Activated CD4-positive, alpha-beta memory T cell treated with anti-CD3 and anti-CD28 coated beads for 36 hours (primary cell): ENCODE measurements at regions not wholly inside any gene's neighbourhood (a gene's known extent, or its start where the extent isn't known, plus 50 kb on each side); places are given as distances from the start of the nearest gene placed in this dataset.

Source experiments
- CTCF ChIA-PET: fragments of 350-600 bp; sonication (Branson Sonifier 250); formaldehyde crosslinking; loops from one replicate; lab custom pipeline; 2021; ENCODE audit warnings: antibody characterized with exemption, inconsistent platforms; lab: Charles Lee
- POLR2A ChIA-PET: fragments of 350-600 bp; sonication (Branson Sonifier 250); formaldehyde crosslinking; loops from one replicate; lab custom pipeline; 2021; ENCODE audit warnings: antibody characterized with exemption; lab: Charles Lee
- DNase-seq: peaks from one replicate; pipeline ENCODE4 v3.0.0-alpha.2; 2020
- H3K27ac Mint-ChIP-seq: one replicate; pipeline ENCODE4 v1.8.0; 2021; ENCODE audit warnings: mixed read lengths
- H3K27me3 Mint-ChIP-seq: one replicate; pipeline ENCODE4 v1.8.0; 2021; ENCODE audit warnings: mixed read lengths
- H3K36me3 Mint-ChIP-seq: one replicate; pipeline ENCODE4 v1.8.0; 2021; ENCODE audit warnings: mixed read lengths
- H3K4me1 Mint-ChIP-seq: one replicate; pipeline ENCODE4 v1.8.0; 2021; ENCODE audit warnings: low read depth, mixed read lengths
- H3K4me3 Mint-ChIP-seq: one replicate; pipeline ENCODE4 v1.8.0; 2021; ENCODE audit warnings: mild to moderate bottlenecking, mixed read lengths
- H3K9me3 Mint-ChIP-seq: one replicate; pipeline ENCODE4 v1.8.0; 2021; ENCODE audit warnings: mixed read lengths
- intact Hi-C: fragments of 100-400 bp; cut with micrococcal nuclease; formaldehyde crosslinking; loops from one replicate; pipeline ENCODE4 v1.15.1; 2023

- CTCF ChIA-PET: no interaction called here
- DNase-seq: no peak
- POLR2A ChIA-PET: no interaction called here
- H3K9me3 Mint-ChIP-seq: peaks cover 11% of the 10 kb centered on the region
- H3K4me1 Mint-ChIP-seq: no peaks in the 10 kb centered on the region
- no peaks in the 10 kb centered on the region for H3K27me3 Mint-ChIP-seq
- H3K27ac Mint-ChIP-seq: no peak overlapping the region
- no peak overlapping the region for H3K4me3 Mint-ChIP-seq
- intact Hi-C loops: no loop called here
- no peaks in the 10 kb centered on the region for H3K36me3 Mint-ChIP-seq
These were observed 780.8 kb upstream of the GCFC2 start for GRCh38 chr2:76491503-76491902.

- no peak overlapping the region for H3K4me3 Mint-ChIP-seq
- no peak overlapping the region for H3K27ac Mint-ChIP-seq
- H3K36me3 Mint-ChIP-seq: no peaks in the 10 kb centered on the region
- peaks cover 15% of the 10 kb centered on the region for H3K9me3 Mint-ChIP-seq
- no peaks in the 10 kb centered on the region for H3K4me1 Mint-ChIP-seq
- intact Hi-C loops: no loop called here
- CTCF ChIA-PET: no interaction called here
- POLR2A ChIA-PET: no interaction called here
- no peak for DNase-seq
- no peaks in the 10 kb centered on the region for H3K27me3 Mint-ChIP-seq
These were observed 767.7 kb upstream of the GCFC2 start for GRCh38 chr2:76478266-76479035.

- Mint-ChIP-seq H3K36me3 (no peaks in the 10 kb centered on the region), H3K27ac (no peak overlapping the region), H3K4me3 (no peak overlapping the region), H3K9me3 (peaks cover 20% of the 10 kb centered on the region), H3K27me3 (no peaks in the 10 kb centered on the region), H3K4me1 (no peaks in the 10 kb centered on the region)
- POLR2A ChIA-PET: no interaction called here
- CTCF ChIA-PET: no interaction called here
- DNase-seq: no peak
- intact Hi-C loops: no loop called here
These were observed 762.2 kb upstream of the GCFC2 start for GRCh38 chr2:76472946-76473345.

GRCh38 chr2:76469066-76469465, 758.4 kb upstream of the GCFC2 start:
- Mint-ChIP-seq H3K4me3 (no peak overlapping the region), H3K27ac (no peak overlapping the region), H3K27me3 (no peaks in the 10 kb centered on the region), H3K36me3 (no peaks in the 10 kb centered on the region), H3K4me1 (no peaks in the 10 kb centered on the region), H3K9me3 (peaks cover 27% of the 10 kb centered on the region)
- intact Hi-C loops: no loop called here
- ChIA-PET CTCF (no interaction called here), POLR2A (no interaction called here)
- no peak for DNase-seq

- peaks cover 15% of the 10 kb centered on the region for H3K9me3 Mint-ChIP-seq
- H3K36me3 Mint-ChIP-seq: no peaks in the 10 kb centered on the region
- CTCF ChIA-PET: no interaction called here
- H3K4me3 Mint-ChIP-seq: no peak overlapping the region
- no peaks in the 10 kb centered on the region for H3K27me3 Mint-ChIP-seq
- POLR2A ChIA-PET: no interaction called here
- no peaks in the 10 kb centered on the region for H3K4me1 Mint-ChIP-seq
- H3K27ac Mint-ChIP-seq: no peak overlapping the region
- DNase-seq: no peak
- intact Hi-C loops: no loop called here
These were observed 756.6 kb upstream of the GCFC2 start for GRCh38 chr2:76467326-76467725.

GRCh38 chr2:76464310-76464709, 753.6 kb upstream of the GCFC2 start:
- no peak overlapping the region for H3K27ac Mint-ChIP-seq

GRCh38 chr2:76461431-76461830, 750.7 kb upstream of the GCFC2 start:
- ChIA-PET CTCF (no interaction called here), POLR2A (no interaction called here)
- H3K36me3 Mint-ChIP-seq: no peaks in the 10 kb centered on the region
- no peaks in the 10 kb centered on the region for H3K27me3 Mint-ChIP-seq
- H3K4me1 Mint-ChIP-seq: no peaks in the 10 kb centered on the region
- peaks cover 13% of the 10 kb centered on the region for H3K9me3 Mint-ChIP-seq
- H3K4me3 Mint-ChIP-seq: no peak overlapping the region
- no peak for DNase-seq
- H3K27ac Mint-ChIP-seq: no peak overlapping the region
- intact Hi-C loops: no loop called here

More at GRCh38 chr2:76464310-76464709, 753.6 kb upstream of the GCFC2 start:
- Mint-ChIP-seq H3K4me3 (no peak overlapping the region), H3K27me3 (no peaks in the 10 kb centered on the region), H3K36me3 (no peaks in the 10 kb centered on the region), H3K4me1 (no peaks in the 10 kb centered on the region), H3K9me3 (peaks cover 16% of the 10 kb centered on the region)
- no peak for DNase-seq
- ChIA-PET POLR2A (no interaction called here), CTCF (no interaction called here)
- intact Hi-C loops: no loop called here

GRCh38 chr2:76455910-76456309, 745.2 kb upstream of the GCFC2 start:
- no peak for DNase-seq
- no peaks in the 10 kb centered on the region for H3K4me1 Mint-ChIP-seq
- intact Hi-C loops: no loop called here
- no peak overlapping the region for H3K27ac Mint-ChIP-seq
- no peaks in the 10 kb centered on the region for H3K36me3 Mint-ChIP-seq
- ChIA-PET CTCF (no interaction called here), POLR2A (no interaction called here)
- no peak overlapping the region for H3K4me3 Mint-ChIP-seq
- no peaks in the 10 kb centered on the region for H3K27me3 Mint-ChIP-seq
- peaks cover 9% of the 10 kb centered on the region for H3K9me3 Mint-ChIP-seq

GRCh38 chr2:76450024-76450475, 739.3 kb upstream of the GCFC2 start:
- Mint-ChIP-seq H3K36me3 (no peaks in the 10 kb centered on the region), H3K27me3 (no peaks in the 10 kb centered on the region), H3K4me1 (no peaks in the 10 kb centered on the region), H3K9me3 (peaks cover 11% of the 10 kb centered on the region), H3K4me3 (no peak overlapping the region), H3K27ac (no peak overlapping the region)
- CTCF ChIA-PET: no interaction called here
- intact Hi-C loops: no loop called here
- no peak for DNase-seq
- POLR2A ChIA-PET: no interaction called here

GRCh38 chr2:76448956-76449355, 738.2 kb upstream of the GCFC2 start:
- intact Hi-C loops: no loop called here
- CTCF ChIA-PET: no interaction called here
- Mint-ChIP-seq H3K36me3 (no peaks in the 10 kb centered on the region), H3K27ac (no peak overlapping the region), H3K4me1 (no peaks in the 10 kb centered on the region), H3K27me3 (no peaks in the 10 kb centered on the region), H3K9me3 (peaks cover 12% of the 10 kb centered on the region), H3K4me3 (no peak overlapping the region)
- no peak for DNase-seq
- POLR2A ChIA-PET: no interaction called here

GRCh38 chr2:76447294-76447693, 736.6 kb upstream of the GCFC2 start:
- H3K27ac Mint-ChIP-seq: no peak overlapping the region
- ChIA-PET POLR2A (no interaction called here), CTCF (no interaction called here)
- H3K36me3 Mint-ChIP-seq: no peaks in the 10 kb centered on the region
- H3K27me3 Mint-ChIP-seq: no peaks in the 10 kb centered on the region
- no peak for DNase-seq
- H3K4me1 Mint-ChIP-seq: no peaks in the 10 kb centered on the region
- H3K9me3 Mint-ChIP-seq: peaks cover 13% of the 10 kb centered on the region
- no peak overlapping the region for H3K4me3 Mint-ChIP-seq
- intact Hi-C loops: no loop called here

- Mint-ChIP-seq H3K4me3 (no peak overlapping the region), H3K27me3 (no peaks in the 10 kb centered on the region), H3K9me3 (peaks cover 13% of the 10 kb centered on the region), H3K27ac (no peak overlapping the region), H3K4me1 (no peaks in the 10 kb centered on the region), H3K36me3 (no peaks in the 10 kb centered on the region)
- ChIA-PET POLR2A (no interaction called here), CTCF (no interaction called here)
- no peak for DNase-seq
- intact Hi-C loops: no loop called here
These were observed 736.2 kb upstream of the GCFC2 start for GRCh38 chr2:76446872-76447271.

- Mint-ChIP-seq H3K4me1 (no peaks in the 10 kb centered on the region), H3K36me3 (no peaks in the 10 kb centered on the region), H3K9me3 (peaks cover 13% of the 10 kb centered on the region), H3K27ac (no peak overlapping the region), H3K27me3 (no peaks in the 10 kb centered on the region), H3K4me3 (no peak overlapping the region)
- CTCF ChIA-PET: interaction anchor here (0.8 kb wide), 1 partner anchor 244 kb away, joined by 6 read pairs; no protein-coding TSS in a partner anchor
- DNase-seq: no peak
- intact Hi-C loops: no loop called here
- POLR2A ChIA-PET: no interaction called here
These were observed 735.2 kb upstream of the GCFC2 start for GRCh38 chr2:76445880-76446279.
